Stimulated activated CD8-positive, alpha-beta memory T cell treated with anti-CD3 and anti-CD28 coated beads, Interleukin-12 subunit alpha, Interleukin-12 subunit beta, amount 100 ng/mL, for 24 hours (primary cell): ENCODE measurements at regions not wholly inside any gene's neighbourhood (a gene's known extent, or its start where the extent isn't known, plus 50 kb on each side); places are given as distances from the start of the nearest gene placed in this dataset.

Experiments
- DNase-seq: peaks from one replicate; pipeline ENCODE4 v3.0.0-alpha.2; 2020; ENCODE audit errors: extremely low read depth

GRCh38 chr17:65477600-65477999 lies 83.8 kb downstream of the AXIN2 start:
- no peak for DNase-seq

- no peak for DNase-seq
Measured at GRCh38 chr17:65474660-65475059, 86.8 kb downstream of the AXIN2 start.

- DNase-seq, result no peak
Measured at GRCh38 chr17:65473985-65474384, 87.5 kb downstream of the AXIN2 start.

GRCh38 chr17:65473363-65473762 lies 88.1 kb downstream of the AXIN2 start:
- DNase-seq, result no peak

DNA sequence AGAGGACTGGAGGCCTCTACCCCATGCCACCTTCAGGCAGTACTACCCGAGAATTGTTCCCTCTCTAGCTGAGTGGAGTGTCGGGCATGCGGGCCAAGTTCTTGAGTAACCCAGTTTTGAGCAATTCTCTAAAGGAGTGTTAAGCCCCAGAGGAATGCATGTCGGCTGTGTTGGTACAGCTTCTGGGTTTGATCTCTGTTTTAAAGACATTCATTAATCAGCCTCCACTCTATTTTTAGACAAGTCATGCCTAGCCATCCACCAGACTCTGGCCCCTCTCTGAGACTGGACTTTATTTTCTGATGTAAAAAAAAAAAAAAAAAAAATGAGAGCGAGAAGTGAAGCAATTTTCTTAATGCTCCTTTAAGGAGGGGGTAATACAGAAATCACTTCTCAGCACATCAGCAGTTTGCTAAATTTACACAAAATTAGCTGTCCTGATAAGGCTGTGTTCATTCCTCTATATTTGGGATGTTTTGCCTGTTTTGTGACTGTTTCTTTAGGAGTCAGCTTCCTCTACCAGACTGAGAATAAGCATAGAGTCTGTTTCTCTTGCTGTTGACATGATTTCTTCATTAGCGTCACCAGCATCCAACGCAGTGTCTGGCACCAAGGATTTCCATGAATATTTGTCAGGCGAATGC lies 88.7 kb downstream of the AXIN2 start:
- no peak for DNase-seq

DNA sequence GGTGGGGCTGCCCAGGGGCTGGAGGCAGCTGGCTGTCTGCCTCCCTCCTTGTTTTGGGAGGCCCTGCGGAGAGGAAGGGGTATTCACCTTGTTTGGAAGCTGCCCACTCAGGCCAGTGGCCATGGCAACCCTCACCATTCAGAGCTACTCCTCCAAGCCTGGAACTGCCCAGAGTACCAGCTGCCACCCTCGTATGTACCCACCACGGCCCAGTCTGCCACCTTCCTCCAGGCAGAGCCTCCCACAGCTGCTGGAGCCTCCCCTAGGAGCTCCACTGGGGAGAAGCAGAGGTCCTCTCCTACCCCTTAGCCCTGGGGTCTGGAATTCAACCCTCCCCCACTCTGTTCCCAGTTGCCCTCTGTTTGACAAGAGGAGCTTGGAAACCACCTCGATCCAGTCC lies 90.7 kb downstream of the AXIN2 start:
- no peak for DNase-seq

DNA sequence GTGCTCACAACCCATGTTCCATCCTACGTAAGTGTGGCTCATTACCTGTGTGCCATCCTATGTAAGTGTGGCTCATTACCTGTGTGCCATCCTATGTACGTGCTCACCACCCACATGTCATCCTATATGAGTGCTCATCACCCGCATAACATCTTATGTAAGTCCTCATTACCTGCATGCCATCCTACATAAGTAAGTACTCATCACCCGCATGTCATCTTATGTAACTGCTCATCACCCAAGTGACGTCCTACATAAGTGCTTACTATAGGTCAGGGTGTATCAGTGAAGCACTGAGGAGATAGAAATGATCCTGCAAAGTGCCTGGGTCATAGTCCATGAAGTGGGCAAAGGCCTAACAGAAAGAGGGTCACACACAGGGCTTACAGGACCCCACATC lies 93.1 kb downstream of the AXIN2 start:
- no peak for DNase-seq

DNA sequence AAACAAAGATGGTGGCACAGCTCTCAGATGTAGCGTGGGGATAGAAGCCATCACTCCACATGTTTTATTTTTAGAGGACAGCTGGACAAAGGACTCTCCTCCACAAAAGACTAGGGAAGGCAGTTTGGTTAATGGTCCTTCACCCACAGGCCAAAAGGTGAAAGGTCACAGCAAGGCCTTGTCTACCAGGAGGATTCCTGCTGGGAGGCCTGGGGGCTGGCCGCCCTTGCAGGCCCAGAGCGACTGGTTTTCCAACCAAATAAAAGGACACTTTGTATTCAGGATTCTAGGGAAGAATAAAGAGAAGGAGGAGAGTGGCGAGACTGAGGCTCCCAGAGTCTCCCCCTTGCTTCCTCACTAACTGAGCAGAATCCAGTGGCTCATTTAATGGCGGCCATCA lies 94.3 kb downstream of the AXIN2 start:
- no peak for DNase-seq

DNA sequence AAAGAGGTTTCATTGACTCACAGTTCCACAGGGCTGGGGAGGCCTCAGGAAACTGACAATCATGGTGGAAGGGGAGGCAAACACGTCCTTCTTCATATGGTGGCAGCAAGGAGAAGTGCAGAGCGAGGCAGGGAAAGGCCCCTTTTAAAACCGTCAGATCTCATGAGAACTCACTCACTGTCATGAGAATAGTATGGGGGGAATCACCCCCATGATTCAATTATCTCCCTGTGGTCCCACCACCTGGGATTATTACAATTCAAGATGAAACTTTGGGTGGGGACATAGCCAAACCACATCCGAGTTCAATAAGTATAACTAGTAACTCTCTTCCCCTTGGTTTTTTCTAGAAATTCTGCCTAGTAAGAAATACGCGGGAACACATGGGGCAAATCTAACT lies 94.9 kb downstream of the AXIN2 start:
- DNase-seq, result no peak

DNA sequence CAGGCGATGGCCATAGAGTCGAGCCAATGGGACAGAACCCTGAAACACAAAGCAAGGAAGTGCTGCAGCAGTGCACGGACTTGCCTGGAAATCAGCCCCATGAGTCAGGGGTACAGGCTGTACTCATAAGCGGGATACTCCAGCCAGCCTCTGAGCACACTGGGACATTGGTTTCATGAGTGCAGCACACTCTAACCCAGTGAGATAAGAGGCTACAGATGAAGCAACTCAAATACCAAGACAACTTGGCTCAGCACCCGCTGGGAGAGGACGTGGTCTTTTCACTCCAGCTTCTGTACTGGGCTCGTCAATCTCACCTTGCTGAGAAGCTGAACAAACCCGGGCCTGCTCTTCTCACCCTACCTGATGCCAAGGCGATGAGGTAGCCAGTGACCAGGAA lies 98.2 kb downstream of the AXIN2 start:
- no peak for DNase-seq

- no peak for DNase-seq
Measured at GRCh38 chr17:65459677-65460347, 101.6 kb downstream of the AXIN2 start.

- DNase-seq, result no peak
Measured at GRCh38 chr17:65457635-65458257, 103.7 kb downstream of the AXIN2 start.

GRCh38 chr17:65457183-65457582 lies 104.3 kb downstream of the AXIN2 start:
- no peak for DNase-seq

GRCh38 chr17:65456368-65457151 lies 104.9 kb downstream of the AXIN2 start:
- no peak for DNase-seq

DNA sequence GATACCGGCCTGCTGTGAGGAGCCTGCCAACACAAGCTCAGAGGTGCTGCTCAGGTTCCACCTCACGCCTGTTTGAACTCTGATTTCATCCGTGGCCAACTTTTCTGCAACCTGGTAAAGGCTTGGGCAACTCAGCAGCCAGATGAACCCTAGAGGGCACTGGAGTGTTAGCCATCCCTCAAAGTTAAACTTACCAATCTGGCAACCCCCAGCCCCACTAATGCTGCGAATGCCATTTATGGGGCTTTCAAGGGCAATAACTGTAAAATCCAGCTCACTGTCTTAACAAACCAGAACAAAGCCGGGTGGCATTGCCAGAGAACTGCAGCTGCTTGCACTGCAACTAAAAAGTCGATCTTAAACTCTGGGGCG lies 105.5 kb downstream of the AXIN2 start:
- DNase-seq, result no peak

GRCh38 chr17:65455154-65455971 lies 106.1 kb downstream of the AXIN2 start:
- no peak for DNase-seq

GRCh38 chr17:65453204-65453931 lies 108.1 kb downstream of the AXIN2 start:
- DNase-seq, result no peak

- no peak for DNase-seq
Measured at GRCh38 chr17:65449495-65449894, 112.0 kb downstream of the AXIN2 start.

DNA sequence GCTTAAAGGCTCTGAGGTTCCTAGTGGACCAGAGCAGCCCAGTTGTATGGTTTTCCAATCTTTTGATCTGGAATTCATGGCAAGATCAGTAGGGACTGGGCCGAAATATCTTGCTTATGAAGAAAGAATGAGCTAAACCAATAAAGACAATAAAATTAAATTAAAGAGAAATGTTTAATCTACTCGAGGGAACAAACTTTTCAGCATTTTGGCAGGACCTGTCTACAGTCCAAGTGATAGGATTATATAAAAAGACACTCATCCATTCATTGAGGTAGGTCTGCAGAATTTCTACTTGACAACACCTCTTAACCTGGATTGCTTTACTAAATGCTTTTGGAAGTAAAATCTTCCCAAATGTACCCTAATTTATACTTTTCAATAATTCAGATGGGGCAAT lies 113.6 kb downstream of the AXIN2 start:
- no peak for DNase-seq

- DNase-seq, result no peak
Measured at GRCh38 chr17:65446838-65447526, 114.5 kb downstream of the AXIN2 start.
